PC-9 (cell line): ENCODE measurements at regions not wholly inside any gene's neighbourhood (a gene's known extent, or its start where the extent isn't known, plus 50 kb on each side); places are given as distances from the start of the nearest gene placed in this dataset.

Experiments
- EZH2 ChIP-seq: fragments of 200-600 bp; sonication (generic); IDR thresholded peaks from 2 replicates; pipeline ENCODE4 v1.8.0; 2017; ENCODE audit warnings: antibody characterized with exemption, low read depth
- TF ChIP-seq, protein P1 (sequence below): fragments of 200-600 bp; sonication (generic); conservative IDR thresholded peaks from 2 replicates; pipeline ENCODE4 v1.6.1; 2017; ENCODE audit warnings: mixed run types, antibody characterized with exemption, mild to moderate bottlenecking, moderate library complexity

DNA sequence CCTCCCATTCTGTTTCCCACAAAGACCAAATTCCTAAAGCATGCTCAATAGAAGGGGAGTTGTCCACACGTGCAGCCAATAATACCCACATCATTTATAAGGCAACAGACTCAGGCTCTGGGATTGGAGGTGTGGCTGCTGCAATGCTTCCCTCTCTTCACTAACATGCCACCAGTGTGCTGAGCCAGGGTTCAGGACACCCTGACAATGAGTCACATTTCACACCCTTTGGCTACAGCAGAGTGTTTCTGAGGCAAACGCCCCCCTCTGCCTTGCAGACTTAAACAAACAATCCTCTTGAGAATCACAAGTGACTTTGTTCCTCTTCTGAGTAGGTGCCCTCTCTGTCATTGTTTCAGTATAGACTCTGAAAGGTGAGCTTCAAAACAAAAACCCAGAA, 189.3 kb upstream of the TLE4 start:
- TF ChIP-seq, protein P1, sequence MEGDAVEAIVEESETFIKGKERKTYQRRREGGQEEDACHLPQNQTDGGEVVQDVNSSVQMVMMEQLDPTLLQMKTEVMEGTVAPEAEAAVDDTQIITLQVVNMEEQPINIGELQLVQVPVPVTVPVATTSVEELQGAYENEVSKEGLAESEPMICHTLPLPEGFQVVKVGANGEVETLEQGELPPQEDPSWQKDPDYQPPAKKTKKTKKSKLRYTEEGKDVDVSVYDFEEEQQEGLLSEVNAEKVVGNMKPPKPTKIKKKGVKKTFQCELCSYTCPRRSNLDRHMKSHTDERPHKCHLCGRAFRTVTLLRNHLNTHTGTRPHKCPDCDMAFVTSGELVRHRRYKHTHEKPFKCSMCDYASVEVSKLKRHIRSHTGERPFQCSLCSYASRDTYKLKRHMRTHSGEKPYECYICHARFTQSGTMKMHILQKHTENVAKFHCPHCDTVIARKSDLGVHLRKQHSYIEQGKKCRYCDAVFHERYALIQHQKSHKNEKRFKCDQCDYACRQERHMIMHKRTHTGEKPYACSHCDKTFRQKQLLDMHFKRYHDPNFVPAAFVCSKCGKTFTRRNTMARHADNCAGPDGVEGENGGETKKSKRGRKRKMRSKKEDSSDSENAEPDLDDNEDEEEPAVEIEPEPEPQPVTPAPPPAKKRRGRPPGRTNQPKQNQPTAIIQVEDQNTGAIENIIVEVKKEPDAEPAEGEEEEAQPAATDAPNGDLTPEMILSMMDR = no peak
- TF ChIP-seq EZH2 = no peak
